ENCODE measurements at regions not wholly inside any gene's neighbourhood (a gene's known extent, or its start where the extent isn't known, plus 50 kb on each side); places are given as distances from the start of the nearest gene placed in this dataset.
"Not testable (repeated sequence)": the region's sequence is repeated elsewhere in the genome, so short reads cannot be mapped to it uniquely, and the experiment has no call there.

DNA sequence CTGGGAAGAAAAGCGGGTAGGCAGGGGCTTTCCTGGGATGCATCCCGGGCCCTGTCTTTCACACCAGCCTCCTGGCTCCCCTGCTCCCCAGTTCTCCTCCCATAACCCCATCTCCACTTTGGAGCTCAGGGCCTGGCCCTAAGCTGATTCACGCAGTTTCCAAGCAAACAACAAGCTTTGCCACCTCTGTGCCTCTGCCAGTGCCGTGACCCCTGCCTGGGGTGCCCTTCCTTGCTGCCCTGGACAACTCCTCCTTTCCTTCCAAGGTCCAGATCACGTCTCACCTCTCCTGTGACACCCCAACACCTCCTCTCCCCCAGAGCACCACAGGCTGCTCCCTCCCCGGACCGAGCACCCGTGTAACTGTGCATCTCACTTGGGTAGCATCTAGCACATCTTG, 184.5 kb downstream of the NPIPB11 start:
- DNase-seq; intact Hi-C loops (cut with micrococcal nuclease); H3K27me3 Mint-ChIP-seq; H3K27ac Mint-ChIP-seq; H3K4me1 Mint-ChIP-seq; H3K4me3 Mint-ChIP-seq: not testable (repeated sequence)
- Mint-ChIP-seq H3K36me3 (ENCODE audit: low read depth) (peaks cover 16% of the 10 kb centered on the region), H3K9me3 (peaks cover 20% of the 10 kb centered on the region)

DNA sequence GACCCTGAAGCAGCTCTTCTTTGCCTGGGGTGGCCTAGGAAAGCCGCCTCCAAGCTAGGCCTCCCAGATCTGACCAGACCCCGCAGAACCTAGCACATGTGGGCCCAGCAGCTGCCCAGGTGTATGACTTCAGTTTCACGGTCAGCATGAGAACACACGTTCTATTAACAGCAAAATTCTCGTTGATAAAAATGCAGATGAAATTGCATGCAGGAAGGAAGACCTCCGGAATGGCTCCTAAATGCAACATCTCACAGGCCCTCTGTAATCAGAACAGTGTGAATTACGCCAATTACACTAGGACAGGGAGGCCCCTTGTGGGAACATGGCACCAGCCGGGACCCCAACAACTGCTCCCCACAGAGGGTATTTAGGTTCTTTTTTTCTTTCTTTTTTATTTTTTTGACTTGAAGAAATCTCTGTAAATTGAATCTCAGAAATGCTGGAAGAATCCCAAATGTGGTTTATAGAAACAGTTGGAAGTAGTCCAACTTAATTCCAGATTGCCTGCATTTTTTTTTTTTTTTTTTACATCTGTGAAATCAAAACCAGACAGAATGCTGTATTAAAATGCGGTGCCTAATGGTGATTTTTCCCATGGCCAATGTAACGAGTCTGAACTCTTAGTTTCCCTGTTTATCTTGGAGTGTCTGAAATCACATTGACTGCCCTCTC, 185.1 kb downstream of the NPIPB11 start:
- H3K4me3 Mint-ChIP-seq; H3K4me1 Mint-ChIP-seq; H3K27me3 Mint-ChIP-seq; intact Hi-C loops (cut with micrococcal nuclease); DNase-seq; H3K27ac Mint-ChIP-seq: not testable (repeated sequence)
- Mint-ChIP-seq H3K9me3 (peaks cover 15% of the 10 kb centered on the region), H3K36me3 (ENCODE audit: low read depth) (peaks cover 14% of the 10 kb centered on the region)

DNA sequence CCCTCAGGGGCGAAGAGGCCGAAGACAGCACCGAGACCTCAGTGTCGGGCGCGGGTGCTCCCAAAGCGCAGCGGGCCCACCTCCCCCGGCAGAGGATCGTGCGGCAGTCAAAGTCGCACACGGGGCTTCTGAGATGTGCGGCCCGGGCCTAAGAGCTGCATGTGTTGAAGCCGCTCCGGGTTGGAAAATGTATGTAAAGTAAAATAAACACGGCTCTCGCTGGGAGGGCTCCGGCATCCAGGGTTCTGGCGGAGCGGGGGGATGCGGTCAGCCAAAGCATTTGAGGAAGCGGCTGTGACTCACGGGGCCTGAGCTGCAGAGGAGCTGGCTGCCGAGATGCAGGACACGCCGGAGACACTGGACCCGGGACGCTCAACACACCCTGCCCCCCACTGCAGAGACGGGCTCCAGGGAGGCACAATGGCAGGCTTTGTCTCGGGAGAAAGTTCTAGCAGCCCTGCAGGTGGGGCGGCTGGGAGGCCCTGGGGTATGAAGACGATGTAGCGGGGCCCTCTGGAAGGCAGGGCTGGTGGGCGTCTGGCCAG, 185.8 kb downstream of the NPIPB11 start:
- Mint-ChIP-seq H3K36me3 (ENCODE audit: low read depth) (peaks cover 13% of the 10 kb centered on the region), H3K9me3 (peaks cover 12% of the 10 kb centered on the region)
- H3K27ac Mint-ChIP-seq; intact Hi-C loops (cut with micrococcal nuclease); H3K27me3 Mint-ChIP-seq; H3K4me1 Mint-ChIP-seq; DNase-seq; H3K4me3 Mint-ChIP-seq: not testable (repeated sequence)

DNA sequence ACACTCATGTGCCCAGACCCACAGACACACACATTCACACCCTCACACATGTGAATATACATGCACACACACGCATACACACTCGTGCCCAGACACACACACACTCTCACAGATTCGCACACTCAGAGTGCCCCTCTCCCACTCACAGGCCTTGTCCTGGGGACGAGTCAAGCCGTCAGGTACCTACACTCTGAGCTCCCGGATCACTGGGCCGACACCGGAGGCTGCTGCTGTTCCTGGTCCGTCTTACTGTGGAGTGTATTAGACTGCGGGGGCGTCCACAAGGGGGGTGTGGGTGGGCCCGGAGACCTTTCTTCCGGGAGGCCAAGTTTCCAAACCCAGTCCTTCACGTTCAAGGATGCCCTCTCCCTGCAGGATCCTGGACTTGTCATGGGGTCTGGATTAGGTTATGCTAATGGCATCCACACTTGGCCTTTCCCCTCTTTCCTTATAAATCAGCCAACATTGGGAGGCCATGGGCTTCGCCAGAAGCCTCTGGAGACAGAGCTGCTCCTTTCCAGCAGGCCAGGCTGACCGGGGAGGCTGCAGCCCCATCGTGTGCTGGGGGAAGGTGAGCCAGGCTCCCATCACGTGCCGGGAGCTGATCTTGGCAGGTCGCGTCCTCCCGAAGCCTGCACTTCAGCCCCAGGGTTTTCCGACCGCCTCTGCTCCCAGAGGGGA, 186.4 kb downstream of the NPIPB11 start:
- intact Hi-C loops (cut with micrococcal nuclease); H3K27ac Mint-ChIP-seq; H3K4me1 Mint-ChIP-seq; H3K27me3 Mint-ChIP-seq; H3K4me3 Mint-ChIP-seq; DNase-seq: not testable (repeated sequence)
- Mint-ChIP-seq H3K36me3 (ENCODE audit: low read depth) (peaks cover 13% of the 10 kb centered on the region), H3K9me3 (peaks cover 12% of the 10 kb centered on the region)

DNA sequence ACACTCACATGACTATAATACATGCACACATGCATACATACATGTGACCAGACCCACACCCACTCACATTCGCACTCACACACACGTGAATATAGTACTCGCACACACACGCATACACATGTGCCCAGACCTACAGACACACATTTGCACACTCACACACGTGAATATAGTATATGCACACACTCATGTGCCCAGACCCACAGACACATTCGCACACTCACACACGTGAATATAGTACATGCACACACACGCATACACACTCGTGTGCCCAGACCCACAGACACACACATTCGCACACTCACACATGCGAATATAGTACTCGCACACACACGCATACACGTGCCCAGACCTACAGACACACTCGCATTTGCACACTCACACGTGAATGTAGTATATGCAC, 186.9 kb downstream of the NPIPB11 start:
- DNase-seq; H3K4me1 Mint-ChIP-seq; intact Hi-C loops (cut with micrococcal nuclease); H3K4me3 Mint-ChIP-seq; H3K27me3 Mint-ChIP-seq; H3K27ac Mint-ChIP-seq: not testable (repeated sequence)
- Mint-ChIP-seq H3K36me3 (ENCODE audit: low read depth) (peaks cover 13% of the 10 kb centered on the region), H3K9me3 (peaks cover 12% of the 10 kb centered on the region)

DNA sequence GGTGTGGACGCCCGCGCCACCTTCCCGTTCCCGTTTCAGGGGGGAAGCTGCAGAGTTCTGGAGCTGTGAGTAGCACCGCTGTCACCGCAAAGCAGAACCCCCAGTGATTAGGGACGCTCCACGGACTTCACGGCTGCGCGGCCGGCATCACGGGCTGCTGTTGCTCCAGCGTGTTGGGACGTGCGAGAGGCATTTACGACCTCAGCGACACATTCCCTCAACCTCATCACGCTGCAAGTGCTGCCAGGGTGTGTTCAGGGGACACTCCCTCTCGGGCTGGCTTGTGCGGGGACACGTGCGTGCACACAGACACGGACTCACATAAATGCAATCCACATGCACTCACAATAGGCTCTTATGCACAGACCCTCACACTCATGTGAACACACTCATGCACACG, 187.9 kb downstream of the NPIPB11 start:
- H3K27ac Mint-ChIP-seq; intact Hi-C loops (cut with micrococcal nuclease); H3K27me3 Mint-ChIP-seq; DNase-seq; H3K4me3 Mint-ChIP-seq; H3K4me1 Mint-ChIP-seq: not testable (repeated sequence)
- Mint-ChIP-seq H3K9me3 (peaks cover 12% of the 10 kb centered on the region), H3K36me3 (ENCODE audit: low read depth) (peaks cover 13% of the 10 kb centered on the region)

DNA sequence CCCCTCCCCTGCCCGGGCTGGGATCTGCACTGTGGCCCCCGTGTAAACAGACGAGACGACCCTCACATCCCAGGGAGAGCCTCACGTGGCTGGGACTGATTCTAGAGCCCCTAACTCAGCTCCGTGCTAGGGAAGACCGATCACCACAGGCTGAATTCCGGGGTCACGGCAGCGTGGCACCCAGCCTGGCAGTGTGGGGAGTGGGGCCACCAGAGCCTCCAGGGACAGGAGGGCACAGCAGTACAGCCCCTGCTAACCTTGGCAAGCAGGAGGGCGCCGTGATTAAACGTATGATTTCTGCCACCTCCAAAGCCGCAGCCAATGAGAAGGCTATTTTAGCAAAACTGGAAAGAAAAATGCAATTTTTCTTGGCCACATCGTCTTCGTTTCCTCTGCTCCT, 188.3 kb downstream of the NPIPB11 start:
- DNase-seq; H3K27ac Mint-ChIP-seq; H3K4me3 Mint-ChIP-seq; intact Hi-C loops (cut with micrococcal nuclease); H3K4me1 Mint-ChIP-seq; H3K27me3 Mint-ChIP-seq: not testable (repeated sequence)
- Mint-ChIP-seq H3K9me3 (peaks cover 12% of the 10 kb centered on the region), H3K36me3 (ENCODE audit: low read depth) (peaks cover 13% of the 10 kb centered on the region)

DNA sequence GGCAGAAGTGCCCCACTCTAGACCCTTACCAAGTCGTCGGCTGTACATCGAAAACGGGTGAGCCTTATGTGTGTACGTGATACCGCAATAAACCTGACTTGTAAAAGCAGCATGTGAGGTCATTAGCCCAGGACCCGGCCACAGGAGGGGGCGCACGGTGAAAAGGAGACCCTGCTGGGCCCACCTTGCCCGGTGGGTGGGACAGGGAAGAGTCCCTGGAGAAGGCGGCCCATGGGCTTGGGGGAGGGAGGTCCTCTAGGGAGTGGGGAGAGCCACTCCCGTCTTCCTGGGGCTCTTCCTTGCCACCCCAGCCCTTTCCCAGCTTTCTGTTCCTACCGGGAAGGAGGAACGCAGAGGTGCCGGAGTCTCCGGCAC, 188.8 kb downstream of the NPIPB11 start:
- intact Hi-C loops (cut with micrococcal nuclease); H3K4me1 Mint-ChIP-seq; DNase-seq; H3K4me3 Mint-ChIP-seq; H3K27me3 Mint-ChIP-seq; H3K27ac Mint-ChIP-seq: not testable (repeated sequence)
- peaks cover 13% of the 10 kb centered on the region for H3K36me3 Mint-ChIP-seq (ENCODE audit: low read depth)
- peaks cover 12% of the 10 kb centered on the region for H3K9me3 Mint-ChIP-seq

DNA sequence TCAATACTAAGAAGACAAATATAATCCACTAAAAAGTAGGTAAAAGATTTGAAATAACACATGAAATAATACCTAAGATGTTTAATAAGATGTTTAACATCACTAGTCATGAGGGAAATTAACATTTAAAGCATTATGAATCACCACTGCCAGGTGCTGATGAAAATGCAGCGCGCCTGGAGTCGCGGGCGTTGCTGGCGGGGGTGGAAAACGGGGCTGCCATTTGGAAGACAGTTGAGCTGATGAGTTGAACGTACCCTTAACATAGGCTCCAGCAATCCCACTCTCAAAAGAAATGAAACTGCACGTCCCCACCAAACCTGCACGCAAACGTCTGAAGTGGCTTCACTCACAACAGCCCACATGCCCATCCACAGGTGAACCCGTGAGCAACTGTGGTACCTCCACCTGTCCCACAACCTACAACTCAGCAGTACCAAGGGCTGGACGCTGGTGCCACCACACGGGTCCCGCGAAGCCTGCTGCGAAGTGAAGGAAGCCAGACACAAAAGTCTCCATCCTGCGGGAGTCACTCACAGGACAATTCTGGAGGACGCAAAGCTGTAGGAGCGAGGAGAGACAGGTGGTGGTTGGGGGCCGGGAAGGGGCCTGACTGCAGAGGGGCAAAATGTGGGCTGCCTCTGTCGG, 189.3 kb downstream of the NPIPB11 start:
- intact Hi-C loops (cut with micrococcal nuclease); H3K4me3 Mint-ChIP-seq; H3K27me3 Mint-ChIP-seq; H3K27ac Mint-ChIP-seq; H3K4me1 Mint-ChIP-seq; DNase-seq: not testable (repeated sequence)
- Mint-ChIP-seq H3K9me3 (peaks cover 12% of the 10 kb centered on the region), H3K36me3 (ENCODE audit: low read depth) (peaks cover 13% of the 10 kb centered on the region)

DNA sequence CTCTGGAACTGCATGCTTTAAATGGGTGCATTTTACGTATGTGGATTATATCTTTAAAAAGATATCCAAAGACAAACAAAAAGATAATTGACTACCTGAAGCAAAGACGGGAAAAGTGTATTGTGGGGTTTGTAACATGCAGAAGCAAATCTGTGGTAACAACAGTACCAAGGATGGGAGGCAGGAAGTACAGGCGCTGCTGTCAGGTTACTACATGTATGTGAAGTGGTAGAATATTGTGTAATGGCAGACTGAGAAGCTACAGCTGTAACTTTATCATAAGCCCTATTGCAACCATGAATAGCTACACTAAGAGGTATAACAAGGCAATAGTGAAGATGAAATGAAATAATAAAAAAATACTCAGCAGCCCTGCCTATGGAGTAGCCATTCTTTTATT, 192.7 kb downstream of the NPIPB11 start:
- H3K4me3 Mint-ChIP-seq; H3K9me3 Mint-ChIP-seq; H3K27ac Mint-ChIP-seq; H3K36me3 Mint-ChIP-seq (ENCODE audit: low read depth); intact Hi-C loops (cut with micrococcal nuclease); H3K27me3 Mint-ChIP-seq; DNase-seq; H3K4me1 Mint-ChIP-seq: not testable (repeated sequence)

DNA sequence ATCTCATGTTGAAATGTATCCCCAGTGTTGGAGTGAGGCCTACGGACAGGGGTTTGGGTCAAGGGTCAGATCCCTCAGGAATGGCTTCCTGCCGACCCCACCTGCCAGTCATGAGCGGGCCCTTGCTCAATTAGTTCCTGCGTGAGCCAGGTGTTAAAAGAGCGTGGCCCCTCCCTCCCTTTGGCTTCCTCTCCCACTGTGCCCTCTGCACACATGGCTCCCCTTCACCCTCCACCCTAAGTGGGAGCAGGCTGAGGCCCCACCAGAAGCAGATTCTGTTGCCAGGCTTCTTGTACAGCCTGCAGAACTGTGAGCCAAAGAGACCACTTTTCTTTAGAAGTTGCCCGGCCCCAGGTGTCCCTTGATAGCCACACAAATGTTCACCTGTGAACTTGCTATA, 193.3 kb downstream of the NPIPB11 start:
- H3K4me1 Mint-ChIP-seq; H3K36me3 Mint-ChIP-seq (ENCODE audit: low read depth); H3K27ac Mint-ChIP-seq; H3K4me3 Mint-ChIP-seq; H3K9me3 Mint-ChIP-seq; H3K27me3 Mint-ChIP-seq; DNase-seq; intact Hi-C loops (cut with micrococcal nuclease): not testable (repeated sequence)

DNA sequence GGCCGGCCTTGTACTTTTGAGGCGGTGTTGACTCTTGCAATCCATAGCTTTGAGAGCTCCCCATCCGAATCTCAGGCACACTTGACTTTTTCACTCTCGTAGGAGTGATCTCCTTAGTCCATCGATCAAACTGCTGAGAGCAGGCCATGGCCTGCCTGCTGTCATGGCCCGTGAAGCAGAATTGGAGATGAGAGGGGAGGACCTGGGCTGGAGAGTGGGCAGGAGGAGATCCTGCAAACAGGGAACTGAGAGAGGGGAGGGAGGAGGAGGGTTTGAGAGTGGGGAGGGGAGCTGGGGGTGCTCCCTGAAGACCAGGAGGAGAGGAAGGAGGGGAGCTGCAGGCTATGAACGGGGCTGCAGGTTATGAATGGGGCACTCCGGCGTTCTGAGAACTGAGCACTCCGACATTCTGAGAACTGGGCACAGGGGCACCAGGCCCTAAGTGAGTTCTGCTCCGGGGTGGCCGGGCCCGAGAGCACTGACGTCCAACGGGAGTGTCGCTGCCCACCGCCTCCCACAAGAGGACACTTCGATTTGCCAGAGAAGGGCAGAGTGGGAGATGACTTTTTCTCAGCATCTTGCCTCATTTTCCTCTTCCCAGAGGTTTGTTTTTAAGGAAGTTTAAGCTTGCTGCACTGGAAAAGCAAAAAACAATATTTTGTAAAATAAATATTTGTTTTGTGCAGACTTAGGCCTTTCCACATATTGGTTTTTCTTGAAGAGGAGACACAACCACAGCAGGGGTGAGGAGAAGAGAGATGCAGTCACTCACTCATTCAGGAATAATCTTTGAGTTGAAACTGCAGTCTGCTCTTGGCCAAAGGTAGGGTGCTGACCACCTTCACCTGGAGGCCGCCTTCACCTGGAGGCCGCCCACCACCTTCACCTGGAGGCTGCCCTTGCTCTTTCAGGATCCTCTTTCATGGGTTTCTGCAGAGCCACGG, 194.2 kb downstream of the NPIPB11 start:
- H3K27me3 Mint-ChIP-seq; H3K9me3 Mint-ChIP-seq; H3K4me1 Mint-ChIP-seq; H3K36me3 Mint-ChIP-seq (ENCODE audit: low read depth); H3K4me3 Mint-ChIP-seq; H3K27ac Mint-ChIP-seq; intact Hi-C loops (cut with micrococcal nuclease); DNase-seq: not testable (repeated sequence)

DNA sequence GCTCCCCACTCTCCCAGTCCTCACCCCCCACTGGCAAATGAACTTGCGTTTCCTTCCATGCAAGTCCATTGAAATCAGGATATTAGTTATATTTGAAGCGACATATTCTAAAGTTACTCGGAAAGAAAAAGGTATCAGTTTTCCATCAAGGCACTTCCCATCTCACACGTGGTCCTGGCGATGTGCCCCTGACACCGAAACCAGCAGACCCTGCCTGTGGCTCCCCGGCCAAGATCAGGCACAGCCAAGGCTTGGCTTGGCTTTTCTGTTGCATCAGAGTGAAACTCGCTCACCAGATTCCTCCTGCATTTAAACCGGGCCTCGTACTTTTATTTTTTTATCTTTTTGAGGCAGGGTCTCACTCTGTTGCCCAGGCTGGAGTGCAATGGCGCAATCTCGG, 195.1 kb downstream of the NPIPB11 start:
- DNase-seq; H3K9me3 Mint-ChIP-seq; H3K27ac Mint-ChIP-seq; H3K36me3 Mint-ChIP-seq (ENCODE audit: low read depth); intact Hi-C loops (cut with micrococcal nuclease); H3K27me3 Mint-ChIP-seq; H3K4me1 Mint-ChIP-seq; H3K4me3 Mint-ChIP-seq: not testable (repeated sequence)

All from activated CD4-positive, alpha-beta T cell treated with anti-CD3 and anti-CD28 coated beads, Interleukin-2, amount 10 ng/mL, durations not matched to agents 24 days and 14 days (primary cell).